22Rv1 (cell line): ENCODE measurements at regions not wholly inside any gene's neighbourhood (a gene's known extent, or its start where the extent isn't known, plus 50 kb on each side); places are given as distances from the start of the nearest gene placed in this dataset.

Experiments
- H3K27ac ChIP-seq: fragments of 450-650 bp; 2 replicates; pipeline ENCODE4 v1.5.1; 2017
- ZFX ChIP-seq: fragments of 450-650 bp; IDR thresholded peaks from 2 replicates; pipeline ENCODE4 v1.6.1; 2017; ENCODE audit warnings: antibody characterized with exemption, borderline replicate concordance
- TF ChIP-seq, protein P1 (sequence below): fragments of 450-650 bp; IDR thresholded peaks from 2 replicates; pipeline ENCODE4 v1.5.1; 2017; ENCODE audit warnings: mild to moderate bottlenecking

DNA sequence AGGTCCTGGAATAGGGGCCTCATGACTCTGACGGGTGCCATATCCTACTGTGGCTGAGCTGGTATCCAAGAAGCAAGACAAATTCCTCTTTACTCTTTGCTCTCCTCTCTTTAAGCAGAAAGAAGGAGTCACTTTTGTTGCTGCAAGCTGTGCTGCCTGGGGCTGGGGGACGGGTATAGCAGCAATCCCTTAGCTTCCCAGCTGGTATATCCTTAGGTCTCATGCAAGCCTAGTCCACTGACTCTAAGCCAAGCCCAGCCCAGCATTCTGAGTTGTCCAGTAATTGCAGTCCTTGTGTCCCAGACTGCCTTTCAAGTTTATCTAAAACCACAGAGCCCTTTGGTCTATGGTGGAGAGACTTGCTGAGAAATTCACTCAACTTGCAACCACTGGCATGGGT lies 893.0 kb upstream of the PRR20A start:
- TF ChIP-seq ZFX: no peak
- TF ChIP-seq, protein P1, sequence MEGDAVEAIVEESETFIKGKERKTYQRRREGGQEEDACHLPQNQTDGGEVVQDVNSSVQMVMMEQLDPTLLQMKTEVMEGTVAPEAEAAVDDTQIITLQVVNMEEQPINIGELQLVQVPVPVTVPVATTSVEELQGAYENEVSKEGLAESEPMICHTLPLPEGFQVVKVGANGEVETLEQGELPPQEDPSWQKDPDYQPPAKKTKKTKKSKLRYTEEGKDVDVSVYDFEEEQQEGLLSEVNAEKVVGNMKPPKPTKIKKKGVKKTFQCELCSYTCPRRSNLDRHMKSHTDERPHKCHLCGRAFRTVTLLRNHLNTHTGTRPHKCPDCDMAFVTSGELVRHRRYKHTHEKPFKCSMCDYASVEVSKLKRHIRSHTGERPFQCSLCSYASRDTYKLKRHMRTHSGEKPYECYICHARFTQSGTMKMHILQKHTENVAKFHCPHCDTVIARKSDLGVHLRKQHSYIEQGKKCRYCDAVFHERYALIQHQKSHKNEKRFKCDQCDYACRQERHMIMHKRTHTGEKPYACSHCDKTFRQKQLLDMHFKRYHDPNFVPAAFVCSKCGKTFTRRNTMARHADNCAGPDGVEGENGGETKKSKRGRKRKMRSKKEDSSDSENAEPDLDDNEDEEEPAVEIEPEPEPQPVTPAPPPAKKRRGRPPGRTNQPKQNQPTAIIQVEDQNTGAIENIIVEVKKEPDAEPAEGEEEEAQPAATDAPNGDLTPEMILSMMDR: no peak
- no peak overlapping the region for H3K27ac ChIP-seq

DNA sequence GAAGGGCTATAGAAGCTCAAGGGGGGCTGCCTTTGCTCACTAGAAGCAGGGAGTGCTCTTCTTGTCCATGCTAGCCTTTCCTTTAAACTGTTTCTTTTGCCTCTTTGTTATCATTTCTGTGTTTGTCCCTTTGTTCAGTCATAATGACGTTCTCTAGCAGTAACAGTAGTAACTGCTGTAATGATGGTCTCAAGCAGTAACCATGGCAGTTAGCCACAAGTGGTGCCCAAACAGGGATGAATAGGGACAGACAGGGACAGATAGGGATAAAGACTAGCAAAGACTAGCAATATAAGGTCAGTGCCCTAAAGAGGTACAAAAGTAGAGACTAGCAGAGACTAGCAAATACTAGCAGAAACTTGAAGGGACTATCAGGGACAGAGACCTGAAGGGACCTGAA lies 869.0 kb upstream of the PRR20A start:
- TF ChIP-seq ZFX: no peak
- TF ChIP-seq, protein P1: no peak
- no peak overlapping the region for H3K27ac ChIP-seq

DNA sequence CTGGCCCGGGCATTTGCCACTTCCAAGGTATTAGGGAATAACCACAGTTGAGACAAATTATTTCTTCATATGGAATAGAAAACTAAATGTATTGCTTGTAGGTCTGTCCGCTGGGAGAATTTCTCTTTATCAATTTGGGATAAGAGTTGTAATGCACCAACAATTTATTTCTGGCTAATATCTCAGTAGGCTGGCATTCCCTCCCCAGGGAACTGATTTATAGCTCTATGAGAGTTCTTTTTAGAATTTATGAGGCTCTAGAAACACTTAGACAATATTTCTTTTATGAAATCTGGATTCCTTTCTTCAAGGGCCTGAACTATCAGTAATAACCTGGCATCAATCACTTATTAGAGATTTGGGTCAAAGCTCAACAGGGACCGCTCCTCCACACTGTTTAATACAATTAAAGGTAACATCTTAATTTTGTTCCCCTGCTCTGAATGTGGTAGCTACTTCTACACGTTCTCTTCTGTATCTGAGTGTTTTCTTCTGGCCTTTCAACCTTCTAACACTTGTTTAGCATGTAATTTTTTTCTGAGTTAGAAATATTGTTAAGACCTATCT lies 857.4 kb upstream of the PRR20A start:
- no peak overlapping the region for H3K27ac ChIP-seq
- TF ChIP-seq ZFX: no peak

DNA sequence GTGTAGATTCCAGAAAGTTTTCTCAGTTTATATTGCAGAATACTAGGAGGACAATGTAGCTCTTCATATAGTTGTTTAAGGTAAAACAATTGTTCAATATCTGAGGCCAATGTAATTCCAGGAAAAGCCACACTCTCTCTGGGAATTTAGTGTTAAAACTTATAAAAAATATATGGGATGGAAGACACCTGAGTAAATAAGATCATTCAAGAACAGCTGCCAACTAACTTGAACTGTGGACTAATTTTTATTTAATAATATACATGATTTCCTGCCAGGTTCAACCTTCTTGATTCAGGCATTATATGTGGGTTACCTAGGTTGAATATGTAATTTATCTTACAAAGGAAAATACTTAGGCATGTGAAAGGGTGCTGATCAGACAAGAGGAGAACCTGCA lies 841.1 kb upstream of the PRR20A start:
- no peak overlapping the region for H3K27ac ChIP-seq
- TF ChIP-seq, protein P1: no peak
- TF ChIP-seq ZFX: no peak

DNA sequence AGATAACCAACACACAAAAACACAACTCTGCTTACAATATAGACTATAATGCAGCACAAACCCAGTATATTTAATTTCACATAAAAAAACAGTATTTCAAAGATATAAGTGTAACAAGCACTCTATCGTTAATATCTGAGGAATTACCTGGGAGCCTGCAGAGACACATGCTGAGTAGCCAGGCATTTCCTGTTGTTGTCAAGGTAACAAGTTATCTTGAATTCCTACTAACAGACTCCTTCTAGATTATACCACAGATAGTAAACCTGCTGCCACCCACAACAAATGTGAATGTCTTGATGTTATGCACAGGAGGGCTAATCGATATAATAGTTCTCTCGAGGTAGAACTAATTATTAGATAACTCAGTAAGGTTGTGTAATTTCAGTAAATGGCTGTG lies 826.0 kb upstream of the PRR20A start:
- H3K27ac ChIP-seq: no peak overlapping the region
- no peak for TF ChIP-seq ZFX

- TF ChIP-seq ZFX: no peak
- TF ChIP-seq, protein P1: no peak
- H3K27ac ChIP-seq: no peak overlapping the region
These were observed 822.9 kb upstream of the PRR20A start for GRCh38 chr13:56317841-56318240.

DNA sequence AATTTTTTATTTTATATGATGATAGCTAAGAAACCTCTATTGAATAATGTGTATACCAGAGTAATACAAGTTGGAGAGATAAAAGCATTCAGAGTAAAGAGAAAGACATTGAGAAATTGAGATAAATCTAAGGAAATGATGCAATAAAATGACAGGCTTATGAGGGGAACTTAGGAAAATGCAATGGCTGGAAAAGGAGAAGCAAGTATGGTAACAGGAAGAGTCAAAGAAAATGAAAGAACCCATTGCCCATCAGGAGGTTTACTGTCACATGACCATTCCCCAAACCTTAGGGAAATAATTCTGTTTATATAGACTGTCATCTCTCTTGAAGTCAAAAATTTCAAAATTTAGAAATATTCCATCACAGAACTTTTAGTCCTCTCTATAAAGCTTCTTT lies 808.0 kb upstream of the PRR20A start:
- H3K27ac ChIP-seq: no peak overlapping the region
- TF ChIP-seq, protein P1: no peak
- no peak for TF ChIP-seq ZFX

GRCh38 chr13:56335775-56336174 lies 804.9 kb upstream of the PRR20A start:
- TF ChIP-seq, protein P1: no peak
- no peak for TF ChIP-seq ZFX
- no peak overlapping the region for H3K27ac ChIP-seq
